ENCODE measurements at regions not wholly inside any gene's neighbourhood (a gene's known extent, or its start where the extent isn't known, plus 50 kb on each side); places are given as distances from the start of the nearest gene placed in this dataset.

- TF ChIP-seq CTCF (IDR thresholded peaks at IDR 0.05; ENCODE audit: control extremely low read depth, extremely low read depth, low read depth, missing control alignments): no peak
- POLR2A ChIA-PET: no interaction called here
- no peak for DNase-seq (ENCODE audit: extremely low spot score)
Measured at GRCh38 chr10:10852464-10852863, 165.2 kb upstream of the CELF2 start.

GRCh38 chr10:10853954-10854353 lies 163.7 kb upstream of the CELF2 start:
- CTCF ChIA-PET: interaction anchor here (0.8 kb wide), 1 partner anchor 18 kb away, joined by 3 read pairs; no protein-coding TSS in a partner anchor
- no peak for DNase-seq (ENCODE audit: extremely low spot score)

More at GRCh38 chr10:10852464-10852863, 165.2 kb upstream of the CELF2 start:
- CTCF ChIA-PET: no interaction called here

GRCh38 chr10:10854725-10855124 lies 162.9 kb upstream of the CELF2 start:
- ChIA-PET CTCF (interaction anchor here (0.8 kb wide), 1 partner anchor 17 kb away, joined by 3 read pairs; no protein-coding TSS in a partner anchor), POLR2A (no interaction called here)
- no peak for TF ChIP-seq CTCF (IDR thresholded peaks at IDR 0.05; ENCODE audit: control extremely low read depth, extremely low read depth, low read depth, missing control alignments)
- no peak for DNase-seq (ENCODE audit: extremely low spot score)

More at GRCh38 chr10:10853954-10854353, 163.7 kb upstream of the CELF2 start:
- no peak for TF ChIP-seq CTCF (IDR thresholded peaks at IDR 0.05; ENCODE audit: control extremely low read depth, extremely low read depth, low read depth, missing control alignments)
- POLR2A ChIA-PET: no interaction called here

- no peak for DNase-seq (ENCODE audit: extremely low spot score)
- ChIA-PET POLR2A (no interaction called here), CTCF (no interaction called here)
- no peak for TF ChIP-seq CTCF (IDR thresholded peaks at IDR 0.05; ENCODE audit: control extremely low read depth, extremely low read depth, low read depth, missing control alignments)
Measured at GRCh38 chr10:10855151-10855581, 162.5 kb upstream of the CELF2 start.

- TF ChIP-seq CTCF (IDR thresholded peaks at IDR 0.05; ENCODE audit: control extremely low read depth, extremely low read depth, low read depth, missing control alignments): no peak
- no peak for DNase-seq (ENCODE audit: extremely low spot score)
- ChIA-PET POLR2A (no interaction called here), CTCF (no interaction called here)
Measured at GRCh38 chr10:10860455-10860976, 157.2 kb upstream of the CELF2 start.

GRCh38 chr10:10865303-10865702 lies 152.4 kb upstream of the CELF2 start:
- no peak for DNase-seq (ENCODE audit: extremely low spot score)
- POLR2A ChIA-PET: no interaction called here
- no peak for TF ChIP-seq CTCF (IDR thresholded peaks at IDR 0.05; ENCODE audit: control extremely low read depth, extremely low read depth, low read depth, missing control alignments)
- CTCF ChIA-PET: interaction anchor here (1.3 kb wide), 1 partner anchor 21 kb away, joined by 3 read pairs; no protein-coding TSS in a partner anchor
